T1000 (cell line): ENCODE measurements at regions not wholly inside any gene's neighbourhood (a gene's known extent, or its start where the extent isn't known, plus 50 kb on each side); places are given as distances from the start of the nearest gene placed in this dataset.

ENCODE experiments used
- DNase-seq: peaks from one replicate; lab custom pipeline; 2025; ENCODE audit warnings: mixed read lengths; lab: John Stamatoyannopoulos, UW

- DNase-seq = no peak
Measured at GRCh38 chr2:12416600-12416999, 300.1 kb upstream of the TRIB2 start.

DNA sequence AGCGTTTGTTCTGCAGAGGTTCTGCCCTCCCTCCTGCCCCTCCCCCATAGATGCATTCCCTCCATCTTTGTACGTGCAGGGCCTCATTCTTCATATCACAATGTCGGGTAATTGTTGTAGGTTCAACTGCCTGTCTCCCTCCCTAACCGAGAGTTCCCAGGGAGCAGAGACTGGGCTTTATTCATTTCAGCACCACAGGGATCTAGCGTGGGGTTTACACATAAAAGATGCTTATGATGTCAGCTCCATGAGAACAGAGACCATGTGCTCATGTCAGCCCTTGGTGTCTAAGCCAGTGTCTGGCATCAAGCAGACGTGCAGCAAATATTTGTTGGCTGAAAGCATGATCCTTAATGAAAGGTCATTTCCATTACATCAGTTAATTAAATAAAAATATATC, 298.9 kb upstream of the TRIB2 start:
- DNase-seq = no peak

GRCh38 chr2:12419803-12420202, 296.9 kb upstream of the TRIB2 start:
- no peak for DNase-seq

DNA sequence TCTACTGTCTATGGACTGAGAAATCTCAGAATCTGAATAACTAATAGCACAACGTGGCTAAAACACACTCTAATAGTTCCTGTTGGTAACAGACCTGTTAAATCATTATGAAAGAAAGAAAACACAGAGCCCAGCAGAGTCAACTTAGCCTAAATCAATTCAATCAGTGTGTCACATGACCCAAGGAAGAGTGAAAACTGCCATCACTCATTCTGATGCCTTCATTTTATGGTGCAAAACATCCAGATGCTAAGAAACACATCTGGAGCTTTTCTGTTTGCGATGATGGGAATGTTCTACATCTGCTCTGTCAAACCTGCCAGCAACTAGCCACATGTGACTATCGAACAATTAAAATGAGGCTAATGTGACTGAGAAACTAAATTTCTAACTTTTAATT, 295.7 kb upstream of the TRIB2 start:
- DNase-seq = no peak

- no peak for DNase-seq
Measured at GRCh38 chr2:12424219-12424618, 292.5 kb upstream of the TRIB2 start.

- DNase-seq = no peak
Measured at GRCh38 chr2:12424809-12425208, 291.9 kb upstream of the TRIB2 start.

DNA sequence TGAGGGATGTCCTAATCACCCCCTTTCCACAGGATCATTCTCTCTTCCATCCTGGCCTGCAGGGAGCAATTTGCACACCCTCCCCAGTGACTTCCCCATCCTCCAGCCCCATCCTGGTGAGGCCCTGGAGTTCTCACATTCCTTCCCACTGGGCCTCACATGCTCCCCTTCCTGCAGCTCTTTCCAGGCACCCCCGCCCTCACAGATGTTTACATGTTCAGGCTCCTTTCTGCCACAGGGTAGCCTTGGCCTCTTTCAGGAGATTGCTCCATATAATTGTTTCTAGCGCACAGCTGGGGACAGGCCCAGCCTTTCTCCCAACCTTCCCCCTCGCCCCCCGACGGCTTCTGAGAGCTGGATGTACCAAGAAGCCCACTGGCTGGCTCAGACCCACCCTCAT, 288.4 kb upstream of the TRIB2 start:
- no peak for DNase-seq

- no peak for DNase-seq
Measured at GRCh38 chr2:12428786-12429185, 287.9 kb upstream of the TRIB2 start.

GRCh38 chr2:12429779-12430406, 286.8 kb upstream of the TRIB2 start:
- no peak for DNase-seq

DNA sequence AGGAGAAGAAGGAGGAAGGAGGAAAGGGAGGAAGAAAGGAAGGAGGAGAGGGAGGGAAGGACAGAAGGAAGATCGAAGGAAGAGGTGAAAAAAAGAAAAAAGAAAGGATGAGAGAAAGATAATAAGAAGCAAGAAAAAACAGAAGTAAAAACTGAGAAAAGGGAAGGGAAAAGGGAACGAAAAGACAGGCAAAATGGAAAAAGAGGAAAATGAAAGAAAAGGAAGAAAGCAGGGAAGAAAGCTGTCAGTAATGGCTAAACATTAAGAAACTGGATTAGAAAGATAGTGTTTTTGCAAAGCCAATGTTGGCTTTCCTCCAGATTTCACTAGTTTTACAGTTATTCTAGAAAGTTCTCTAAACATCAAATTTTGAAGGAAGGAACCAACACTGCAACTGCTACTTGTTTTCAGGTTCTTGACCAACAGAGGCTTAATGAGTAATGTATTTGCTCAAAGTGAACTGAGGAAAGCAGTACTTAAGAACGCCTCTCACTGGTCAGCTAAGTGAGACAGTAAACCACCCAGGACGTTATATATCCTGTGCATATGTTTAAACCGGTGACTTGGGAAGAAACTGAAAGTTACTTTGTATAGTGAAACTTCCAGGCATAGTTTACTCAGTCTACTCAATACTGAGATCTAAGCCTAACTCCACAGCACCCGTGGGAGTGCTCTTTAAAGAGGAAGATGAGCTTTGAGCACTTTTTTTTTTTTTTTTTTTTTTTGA, 286.2 kb upstream of the TRIB2 start:
- no peak for DNase-seq

- DNase-seq = no peak
Measured at GRCh38 chr2:12432985-12433625, 283.6 kb upstream of the TRIB2 start.

GRCh38 chr2:12433626-12433990, 283.1 kb upstream of the TRIB2 start:
- DNase-seq = no peak

DNA sequence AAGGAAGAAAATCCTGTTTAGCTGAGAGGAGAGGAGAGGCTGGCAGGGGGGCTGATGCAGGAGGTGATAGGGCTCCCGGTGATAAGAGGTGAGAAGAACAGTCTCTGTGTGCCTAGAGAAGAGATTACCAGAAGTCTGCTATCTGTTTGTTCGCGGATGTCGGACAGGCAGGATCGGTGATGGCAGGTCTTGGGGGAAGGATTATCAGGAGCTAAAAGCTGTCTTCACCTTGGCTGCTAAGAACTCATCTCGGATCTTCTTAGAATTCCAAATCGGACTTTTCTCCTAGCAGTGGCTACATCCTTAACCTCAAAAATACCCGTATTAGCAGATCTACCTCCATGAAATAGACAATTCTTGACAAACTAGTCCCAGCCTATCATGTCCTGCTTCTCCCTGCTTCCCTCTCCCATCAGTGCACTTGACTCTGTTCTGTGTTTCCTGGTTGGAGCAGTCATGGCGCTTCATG, 282.1 kb upstream of the TRIB2 start:
- no peak for DNase-seq

DNA sequence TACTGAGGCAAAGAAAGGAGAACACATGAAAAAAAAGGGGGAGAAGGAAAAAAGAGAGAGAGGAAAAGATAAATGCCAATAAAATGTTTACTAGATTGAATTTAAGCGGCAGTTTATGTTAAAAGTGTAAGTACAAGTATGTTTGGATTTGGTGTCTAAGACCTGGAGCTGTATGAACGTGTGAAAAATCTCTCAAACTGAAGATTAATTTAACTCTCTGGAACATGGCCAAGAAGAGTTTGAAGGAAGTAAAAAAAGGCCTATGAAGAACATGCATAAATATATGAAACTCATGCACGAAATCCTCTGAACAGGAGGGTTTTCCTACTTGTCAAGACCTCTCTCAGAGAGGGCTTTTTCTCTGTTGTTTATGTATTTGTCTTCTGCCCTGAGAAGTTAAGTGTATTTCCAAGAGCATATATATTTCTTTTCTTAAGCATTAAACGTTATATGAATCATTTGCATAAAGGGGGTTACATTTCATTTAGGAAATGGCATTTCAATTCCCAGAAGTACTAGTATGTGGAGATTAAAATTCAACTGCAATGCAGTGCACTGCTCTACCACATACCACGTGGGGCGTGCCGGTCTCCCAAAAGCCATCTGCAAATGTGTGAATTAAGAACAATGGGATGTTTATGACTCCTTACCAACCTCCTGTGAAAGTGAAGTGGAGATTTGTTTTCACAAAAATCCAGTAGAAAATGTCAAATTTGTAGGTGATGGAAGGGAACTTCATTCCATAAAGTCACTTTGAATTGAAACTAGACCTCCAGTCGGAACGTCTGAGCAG, 281.1 kb upstream of the TRIB2 start:
- no peak for DNase-seq

GRCh38 chr2:12436483-12436882, 280.3 kb upstream of the TRIB2 start:
- no peak for DNase-seq

DNA sequence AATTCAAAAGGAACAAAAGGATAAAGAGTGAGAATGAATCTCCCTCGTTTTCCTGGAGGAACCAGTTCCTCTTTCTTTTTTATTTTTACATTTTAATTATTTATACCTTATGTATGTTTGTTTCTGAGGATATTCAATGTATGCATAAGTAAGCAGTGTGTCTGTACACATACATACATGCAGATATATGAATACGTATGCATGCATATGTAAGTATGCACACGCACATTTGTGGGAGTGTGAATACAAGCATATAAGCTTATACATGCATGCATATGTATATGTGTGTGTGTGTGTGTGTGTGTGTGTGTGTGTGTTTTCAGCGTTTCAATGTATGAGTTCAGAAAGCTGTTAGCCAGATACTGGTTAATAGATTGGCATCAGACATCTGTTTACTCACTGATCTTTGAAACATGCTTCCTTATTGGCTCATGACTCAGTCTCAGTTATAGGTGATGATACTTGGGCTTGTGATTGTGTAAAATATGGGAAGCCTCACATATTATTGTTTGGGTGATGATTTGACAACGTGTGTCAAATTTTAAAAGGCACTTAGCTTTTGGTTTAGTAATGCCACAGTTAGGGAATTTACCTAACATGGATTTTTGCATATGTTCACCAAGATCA, 279.7 kb upstream of the TRIB2 start:
- DNase-seq = no peak

DNA sequence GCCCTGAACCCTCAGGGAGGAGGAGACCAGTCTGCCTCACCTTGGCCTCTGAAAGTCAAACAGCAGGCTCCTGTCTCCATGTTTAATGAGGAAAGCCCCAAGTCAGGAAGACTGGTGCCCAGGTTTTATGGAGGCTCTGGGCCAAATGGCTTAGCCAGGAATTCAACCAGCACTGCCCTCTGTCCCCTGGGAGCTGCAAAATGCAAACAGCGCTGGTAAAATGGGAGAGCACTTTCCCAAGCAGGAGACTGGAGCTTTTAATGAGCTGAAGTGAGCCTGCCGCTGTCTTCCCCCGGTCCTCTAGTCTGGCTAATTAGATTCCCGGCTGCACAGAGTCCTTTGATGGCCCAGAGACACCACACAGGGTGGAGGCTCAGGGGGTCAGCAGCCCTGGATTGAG, 276.0 kb upstream of the TRIB2 start:
- no peak for DNase-seq

DNA sequence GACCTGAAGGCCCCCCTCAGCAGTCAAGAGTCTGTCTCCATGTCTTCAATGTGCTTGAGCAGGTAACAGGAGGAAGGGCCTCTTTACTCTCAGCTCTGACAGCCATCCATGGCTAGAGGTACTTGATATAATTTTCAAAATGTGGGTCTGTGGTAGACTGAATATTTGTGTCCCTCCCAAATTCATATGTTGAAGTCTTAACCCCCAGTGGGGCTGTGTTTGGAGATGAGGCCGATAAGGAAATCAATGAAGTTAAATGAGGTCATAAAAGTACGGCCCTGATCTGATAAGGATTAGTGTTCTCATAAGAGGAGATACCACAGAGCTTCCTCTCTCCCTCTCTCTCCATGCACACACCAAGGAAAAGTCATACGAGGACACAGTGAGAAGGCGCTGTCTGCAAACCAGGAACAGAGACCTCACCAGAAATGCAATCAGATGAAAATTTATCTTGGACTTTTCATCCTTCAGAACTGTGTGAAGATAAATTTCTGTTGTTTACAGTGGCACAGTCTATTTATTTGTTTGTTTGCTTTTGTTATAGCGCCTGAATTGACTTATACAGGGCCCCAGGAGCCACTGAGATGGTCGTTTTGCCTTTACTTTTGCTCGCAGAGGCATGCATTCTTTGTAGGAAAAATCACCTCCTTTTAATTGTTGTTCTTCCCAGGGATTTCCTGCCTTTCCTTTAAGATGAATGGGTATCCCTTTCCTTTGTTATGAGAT, 274.8 kb upstream of the TRIB2 start:
- DNase-seq = no peak

DNA sequence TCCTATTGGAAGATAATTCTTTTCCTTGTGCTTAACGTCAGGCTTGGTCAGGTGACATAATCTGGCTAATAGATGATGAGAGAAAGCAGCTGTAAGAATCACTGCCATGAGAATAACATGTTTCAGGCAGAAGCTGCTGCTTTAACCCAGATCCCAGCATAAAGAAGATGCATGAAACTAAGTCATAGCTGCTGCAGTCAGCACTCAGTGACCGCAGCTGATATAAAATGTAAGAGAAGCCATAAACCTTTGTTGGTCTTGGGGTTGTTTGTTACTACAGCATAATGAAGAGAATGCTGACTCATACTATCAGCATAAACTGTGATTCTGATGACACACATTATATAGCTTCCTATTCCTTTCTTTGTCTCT, 274.3 kb upstream of the TRIB2 start:
- DNase-seq = peak; percentile 26

DNA sequence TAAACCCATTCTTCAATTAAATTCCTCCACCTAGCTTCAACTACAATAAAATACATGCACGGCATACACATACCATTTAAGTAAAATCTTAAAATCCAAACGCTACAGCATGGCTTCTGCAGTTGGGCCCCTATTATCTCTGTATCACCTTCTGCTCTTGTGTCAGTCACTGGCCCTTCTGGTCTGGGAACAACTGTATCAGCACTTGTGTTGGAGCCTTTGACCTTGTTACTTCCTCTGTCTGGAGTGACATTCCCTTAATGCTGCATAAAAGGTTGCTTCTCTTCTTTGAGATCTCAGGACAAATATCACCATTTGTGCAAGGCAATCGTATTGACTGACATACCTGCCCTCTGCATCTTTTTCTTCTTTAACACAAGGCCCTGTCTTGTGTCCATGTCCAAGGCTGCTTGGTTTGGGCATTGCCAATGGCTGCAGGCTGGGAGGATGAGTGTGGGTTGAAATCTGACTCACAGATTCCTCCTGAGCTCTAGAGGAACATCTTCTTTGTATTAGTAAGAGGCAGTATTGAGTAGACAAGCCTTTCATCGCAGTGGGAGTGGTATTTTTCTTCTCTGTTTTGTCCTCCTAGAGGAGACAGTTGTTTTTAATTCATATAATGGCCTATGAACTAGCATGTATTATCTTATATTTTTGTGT, 267.8 kb upstream of the TRIB2 start:
- no peak for DNase-seq

GRCh38 chr2:12451726-12452125, 265.0 kb upstream of the TRIB2 start:
- DNase-seq = no peak
